IMR-90 (cell line): ENCODE measurements at regions not wholly inside any gene's neighbourhood (a gene's known extent, or its start where the extent isn't known, plus 50 kb on each side); places are given as distances from the start of the nearest gene placed in this dataset.

Source experiments
- ATAC-seq: fragments of 200-7000 bp; cut with Tn5 transposase; 2 replicates; pipeline ENCODE4 v1.9.1; 2020; ENCODE audit warnings: low read depth, mild to moderate bottlenecking, moderate library complexity
- BruUV-seq: library from RNA; stranded (reverse); fragments of 400-500 nt; replicated peaks from 2 replicates; lab custom pipeline; 2021; lab: Mats Ljungman, UMichigan
- CTCF ChIA-PET: fragments of 300-600 bp; formaldehyde crosslinking; extraction: SDS; loops from one replicate; lab custom pipeline; 2021; ENCODE audit warnings: antibody characterized with exemption; lab: Yijun Ruan, JAX
- POLR2A ChIA-PET: fragments of 300-600 bp; sonication (Branson Sonifier 250); formaldehyde crosslinking; loops from one replicate; lab custom pipeline; 2022; ENCODE audit warnings: antibody characterized with exemption; ENCODE audit not compliant: unreplicated experiment; lab: Charles Lee
- DNase-seq: peaks from one replicate; pipeline ENCODE4 v3.0.0; 2013
- H2AFZ ChIP-seq: replicated peaks from 2 replicates; pipeline ENCODE3; 2013; ENCODE audit warnings: low read length, mild to moderate bottlenecking; ENCODE audit not compliant: poor library complexity
- H2AK5ac ChIP-seq: 2 replicates; pipeline ENCODE4 v1.6.1; 2013; ENCODE audit warnings: low read depth, low read length, inconsistent platforms
- H2AK9ac ChIP-seq: replicated peaks from 2 replicates; pipeline ENCODE3; 2013; ENCODE audit warnings: mild to moderate bottlenecking, low read depth, low read length, moderate library complexity; ENCODE audit not compliant: poor library complexity
- H2BK120ac ChIP-seq: 2 replicates; pipeline ENCODE4 v1.6.1; 2013; ENCODE audit warnings: low read depth, low read length, inconsistent platforms
- H2BK15ac ChIP-seq: 3 replicates; pipeline ENCODE4 v1.6.1; 2013; ENCODE audit warnings: low read depth, low read length, inconsistent platforms
- H2BK20ac ChIP-seq: 2 replicates; pipeline ENCODE4 v1.6.1; 2013; ENCODE audit warnings: low read depth, mild to moderate bottlenecking, inconsistent platforms, low read length, moderate library complexity
- H2BK5ac ChIP-seq: 2 replicates; pipeline ENCODE4 v1.6.1; 2013; ENCODE audit warnings: mild to moderate bottlenecking, low read depth, low read length, inconsistent platforms; ENCODE audit not compliant: poor library complexity, severe bottlenecking
- H3K14ac ChIP-seq: replicated peaks from 2 replicates; pipeline ENCODE4 v1.6.1; 2013; ENCODE audit warnings: low read depth, low read length, inconsistent platforms
- H3K18ac ChIP-seq: 2 replicates; pipeline ENCODE4 v1.6.1; 2013; ENCODE audit warnings: low read depth, low read length, control low read depth
- H3K23ac ChIP-seq: 2 replicates; pipeline ENCODE4 v1.6.1; 2013; ENCODE audit warnings: low read depth, low read length, inconsistent platforms
- H3K27ac ChIP-seq: 2 replicates; pipeline ENCODE4 v1.5.1; 2013; ENCODE audit warnings: mild to moderate bottlenecking, control low read depth, low read length; ENCODE audit not compliant: insufficient read depth
- H3K27me3 ChIP-seq: 2 replicates; pipeline ENCODE4 v1.6.1; 2013; ENCODE audit warnings: low read length; ENCODE audit not compliant: control insufficient read depth, insufficient read depth
- H3K36me3 ChIP-seq: 2 replicates; pipeline ENCODE4 v1.6.1; 2013; ENCODE audit warnings: low read length, mixed read lengths; ENCODE audit not compliant: control insufficient read depth, insufficient read depth
- H3K4ac ChIP-seq: 2 replicates; pipeline ENCODE4 v1.6.1; 2013; ENCODE audit warnings: low read depth, low read length, inconsistent platforms
- H3K4me1 ChIP-seq: 2 replicates; pipeline ENCODE4 v1.6.1; 2013; ENCODE audit warnings: low read length, mixed read lengths; ENCODE audit not compliant: control insufficient read depth, insufficient read depth
- H3K4me2 ChIP-seq: 2 replicates; pipeline ENCODE4 v1.6.1; 2013; ENCODE audit warnings: low read depth, mild to moderate bottlenecking, control low read depth, low read length, moderate library complexity
- H3K4me3 ChIP-seq: 2 replicates; pipeline ENCODE4 v1.5.1; 2013; ENCODE audit warnings: low read depth, mild to moderate bottlenecking, control low read depth, low read length, moderate library complexity; ENCODE audit not compliant: insufficient read depth
- H3K56ac ChIP-seq: 2 replicates; pipeline ENCODE4 v1.6.1; 2013; ENCODE audit warnings: low read length, inconsistent platforms; ENCODE audit not compliant: insufficient read depth; ENCODE audit errors: extremely low read depth
- H3K79me1 ChIP-seq, 2 experiments: 2 replicates each; pipeline ENCODE4 v1.6.1; 2013; ENCODE audit warnings: low read length in 2 of 2, inconsistent platforms in 1 of 2, low read depth in 1 of 2
- H3K9ac ChIP-seq: 2 replicates; pipeline ENCODE4 v1.6.1; 2013; ENCODE audit warnings: low read depth, low read length, control low read depth
- H3K9me1 ChIP-seq: 2 replicates; pipeline ENCODE4 v1.6.1; 2013; ENCODE audit warnings: low read length, inconsistent platforms; ENCODE audit not compliant: insufficient read depth
- H3K9me3 ChIP-seq: 2 replicates; pipeline ENCODE4 v1.6.1; 2013; ENCODE audit warnings: low read length; ENCODE audit not compliant: control insufficient read depth, insufficient read depth
- H4K20me1 ChIP-seq: 2 replicates; pipeline ENCODE4 v1.6.1; 2013; ENCODE audit warnings: low read length, inconsistent platforms; ENCODE audit not compliant: insufficient read depth
- H4K5ac ChIP-seq: 2 replicates; pipeline ENCODE4 v1.6.1; 2013; ENCODE audit warnings: mild to moderate bottlenecking, low read depth, low read length, control low read depth
- H4K8ac ChIP-seq, 2 experiments: 2 replicates each; pipeline ENCODE4 v1.6.1; 2013; ENCODE audit warnings: low read depth in 2 of 2, low read length in 2 of 2, control low read depth in 1 of 2, inconsistent platforms in 1 of 2
- H4K91ac ChIP-seq: 2 replicates; pipeline ENCODE4 v1.6.1; 2013; ENCODE audit warnings: low read depth, low read length, inconsistent platforms; ENCODE audit not compliant: insufficient read depth
- BHLHE40 ChIP-seq: fragments of 150-350 bp; IDR thresholded peaks from 2 replicates; pipeline ENCODE4 v1.6.1; 2016; ENCODE audit warnings: mild to moderate bottlenecking, low read depth, low read length
- CEBPB ChIP-seq: IDR thresholded peaks from 2 replicates; pipeline ENCODE4 v1.6.1; 2012; ENCODE audit warnings: low read depth, low read length, improper control_type of control experiment
- CHD1 ChIP-seq: IDR thresholded peaks from 2 replicates; pipeline ENCODE4 v1.6.1; 2012; ENCODE audit warnings: low read depth, low read length, improper control_type of control experiment
- FOS ChIP-seq: fragments of 150-350 bp; IDR thresholded peaks from 2 replicates; pipeline ENCODE4 v1.6.1; 2016; ENCODE audit warnings: low read depth, low read length
- MAFK ChIP-seq: IDR thresholded peaks from 2 replicates; pipeline ENCODE4 v1.6.1; 2012; ENCODE audit warnings: low read depth, low read length, improper control_type of control experiment
- MAZ ChIP-seq: IDR thresholded peaks from 2 replicates; pipeline ENCODE4 v1.6.1; 2012; ENCODE audit warnings: low read depth, mild to moderate bottlenecking, low read length, improper control_type of control experiment, moderate library complexity, borderline replicate concordance
- MXI1 ChIP-seq: IDR thresholded peaks from 2 replicates; pipeline ENCODE4 v1.6.1; 2012; ENCODE audit warnings: low read depth, mild to moderate bottlenecking, low read length, moderate library complexity, borderline replicate concordance
- NFE2L2 ChIP-seq: fragments of 150-350 bp; IDR thresholded peaks from 2 replicates; pipeline ENCODE4 v1.6.1; 2016; ENCODE audit warnings: low read depth, mild to moderate bottlenecking, low read length
- POLR2A ChIP-seq: IDR thresholded peaks from 2 replicates; pipeline ENCODE4 v1.6.1; 2012; ENCODE audit warnings: mild to moderate bottlenecking, low read depth, low read length
- RAD21 ChIP-seq: IDR thresholded peaks from 2 replicates; pipeline ENCODE4 v1.6.1; 2012; ENCODE audit warnings: low read length, improper control_type of control experiment
- RCOR1 ChIP-seq: IDR thresholded peaks from 2 replicates; pipeline ENCODE4 v1.6.1; 2012; ENCODE audit warnings: mild to moderate bottlenecking, low read length, improper control_type of control experiment; ENCODE audit not compliant: insufficient replicate concordance
- RFX5 ChIP-seq: IDR thresholded peaks from 2 replicates; pipeline ENCODE4 v1.8.0; 2012; ENCODE audit warnings: low read depth, mild to moderate bottlenecking, low read length, moderate library complexity
- SMC3 ChIP-seq: fragments of 150-350 bp; IDR thresholded peaks from 2 replicates; pipeline ENCODE4 v1.6.1; 2016; ENCODE audit warnings: low read depth, mild to moderate bottlenecking, antibody characterized with exemption, low read length, moderate library complexity
- WGBS, 2 experiments: methylation state at CpG; one replicate each; pipeline versions ENCODE4 v1.1.5 to v1.1.7; 2013; ENCODE audit warnings: missing lambda C conversion rate in 2 of 2; ENCODE audit not compliant: insufficient read length in 1 of 2; ENCODE audit errors: extremely low coverage in 2 of 2; 5-methylcytosine and 5-hydroxymethylcytosine counted together
- dilution Hi-C: fragments of 300-500 bp; cut with HindIII; formaldehyde crosslinking; loops from one replicate; pipeline ENCODE4 v1.14.3; 2018; ENCODE audit warnings: low sequenced_read_pairs; ENCODE audit not compliant: unreplicated experiment
- in situ Hi-C: fragments of 300-500 bp; cut with MboI; formaldehyde crosslinking; loops from 3 replicates; pipeline ENCODE4 v1.14.3; 2019; ENCODE audit warnings: low sequenced_read_pairs, inconsistent platforms, mixed read lengths
- intact Hi-C: fragments of 100-400 bp; cut with micrococcal nuclease; formaldehyde crosslinking; loops from 2 replicates; pipeline ENCODE4 v1.10.0; 2022
- TF ChIP-seq, protein P1 (sequence below): fragments of 150-350 bp; IDR thresholded peaks from 2 replicates; pipeline ENCODE4 v1.6.1; 2016; ENCODE audit warnings: low read depth, mild to moderate bottlenecking, low read length, moderate library complexity, borderline replicate concordance
- TF ChIP-seq, protein P2 (sequence below): fragments of 150-350 bp; IDR thresholded peaks from 2 replicates; pipeline ENCODE4 v1.6.1; 2017; ENCODE audit warnings: mild to moderate bottlenecking, antibody characterized with exemption, low read length, low read depth
- TF ChIP-seq, protein P3 (sequence below): conservative IDR thresholded peaks from 2 replicates; pipeline ENCODE4 v1.5.1; 2012; ENCODE audit warnings: mild to moderate bottlenecking, low read depth, low read length, improper control_type of control experiment

DNA sequence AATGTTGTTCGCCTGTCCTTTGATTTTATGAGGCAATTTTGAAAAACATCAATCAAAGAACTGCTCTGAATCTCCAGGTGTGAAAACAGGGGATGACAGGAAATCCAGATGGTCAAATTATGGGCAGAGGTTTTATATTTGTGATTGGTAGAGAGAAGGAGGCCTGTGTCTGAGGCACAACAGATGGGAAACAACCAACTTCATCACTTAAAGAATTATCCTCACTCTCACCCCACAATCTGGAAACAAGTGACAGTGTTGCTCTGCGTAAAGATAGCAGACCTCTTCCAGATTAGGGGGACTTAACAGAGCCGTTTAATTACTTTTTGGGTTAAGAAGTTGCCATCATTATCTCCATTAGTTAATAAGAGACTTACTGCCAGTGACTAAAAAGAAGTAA, 64.1 kb upstream of the EGLN3 start:
- Histone ChIP-seq H3K9ac (no peak overlapping the region), H3K79me1 (no peaks in the 10 kb centered on the region), H3K27me3 (peaks cover 2% of the 10 kb centered on the region; the same call in 1 of the 2 replicates), H4K5ac (no peak overlapping the region), H3K36me3 (no peaks in the 10 kb centered on the region), H4K8ac (no peak overlapping the region), H2BK120ac (no peak overlapping the region), H2AFZ (no peak overlapping the region), H2BK5ac (no peak overlapping the region), H3K4me3 (no peak overlapping the region), H3K27ac (no peak overlapping the region), H3K4me2 (no peak overlapping the region), H2AK5ac (no peak overlapping the region), H4K20me1 (no peaks in the 10 kb centered on the region), H3K9me1 (no peaks in the 10 kb centered on the region), H3K18ac (no peak overlapping the region), H3K56ac (no peak overlapping the region), H3K23ac (no peak overlapping the region), H3K4me1 (no peaks in the 10 kb centered on the region), H2BK15ac (no peak overlapping the region), H2BK20ac (no peak overlapping the region), H3K4ac (no peak overlapping the region), H3K9me3 (no peaks in the 10 kb centered on the region), H3K14ac (no peak overlapping the region), H2AK9ac (no peak overlapping the region), H4K91ac (no peak overlapping the region)
- dilution Hi-C loops: no loop called here
- in situ Hi-C loops: no loop called here
- TF ChIP-seq POLR2A: no peak
- TF ChIP-seq CHD1: no peak
- TF ChIP-seq RAD21: no peak
- TF ChIP-seq, protein P1, sequence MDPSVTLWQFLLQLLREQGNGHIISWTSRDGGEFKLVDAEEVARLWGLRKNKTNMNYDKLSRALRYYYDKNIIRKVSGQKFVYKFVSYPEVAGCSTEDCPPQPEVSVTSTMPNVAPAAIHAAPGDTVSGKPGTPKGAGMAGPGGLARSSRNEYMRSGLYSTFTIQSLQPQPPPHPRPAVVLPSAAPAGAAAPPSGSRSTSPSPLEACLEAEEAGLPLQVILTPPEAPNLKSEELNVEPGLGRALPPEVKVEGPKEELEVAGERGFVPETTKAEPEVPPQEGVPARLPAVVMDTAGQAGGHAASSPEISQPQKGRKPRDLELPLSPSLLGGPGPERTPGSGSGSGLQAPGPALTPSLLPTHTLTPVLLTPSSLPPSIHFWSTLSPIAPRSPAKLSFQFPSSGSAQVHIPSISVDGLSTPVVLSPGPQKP: no peak
- TF ChIP-seq, protein P2, sequence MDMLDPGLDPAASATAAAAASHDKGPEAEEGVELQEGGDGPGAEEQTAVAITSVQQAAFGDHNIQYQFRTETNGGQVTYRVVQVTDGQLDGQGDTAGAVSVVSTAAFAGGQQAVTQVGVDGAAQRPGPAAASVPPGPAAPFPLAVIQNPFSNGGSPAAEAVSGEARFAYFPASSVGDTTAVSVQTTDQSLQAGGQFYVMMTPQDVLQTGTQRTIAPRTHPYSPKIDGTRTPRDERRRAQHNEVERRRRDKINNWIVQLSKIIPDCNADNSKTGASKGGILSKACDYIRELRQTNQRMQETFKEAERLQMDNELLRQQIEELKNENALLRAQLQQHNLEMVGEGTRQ: no peak
- no peak for TF ChIP-seq CEBPB
- no peak for TF ChIP-seq RCOR1
- TF ChIP-seq MAZ: no peak
- no peak for TF ChIP-seq FOS
- TF ChIP-seq MXI1: no peak
- no peak for TF ChIP-seq NFE2L2
- no peak for TF ChIP-seq BHLHE40
- TF ChIP-seq RFX5: no peak
- no peak for TF ChIP-seq SMC3
- TF ChIP-seq, protein P3, sequence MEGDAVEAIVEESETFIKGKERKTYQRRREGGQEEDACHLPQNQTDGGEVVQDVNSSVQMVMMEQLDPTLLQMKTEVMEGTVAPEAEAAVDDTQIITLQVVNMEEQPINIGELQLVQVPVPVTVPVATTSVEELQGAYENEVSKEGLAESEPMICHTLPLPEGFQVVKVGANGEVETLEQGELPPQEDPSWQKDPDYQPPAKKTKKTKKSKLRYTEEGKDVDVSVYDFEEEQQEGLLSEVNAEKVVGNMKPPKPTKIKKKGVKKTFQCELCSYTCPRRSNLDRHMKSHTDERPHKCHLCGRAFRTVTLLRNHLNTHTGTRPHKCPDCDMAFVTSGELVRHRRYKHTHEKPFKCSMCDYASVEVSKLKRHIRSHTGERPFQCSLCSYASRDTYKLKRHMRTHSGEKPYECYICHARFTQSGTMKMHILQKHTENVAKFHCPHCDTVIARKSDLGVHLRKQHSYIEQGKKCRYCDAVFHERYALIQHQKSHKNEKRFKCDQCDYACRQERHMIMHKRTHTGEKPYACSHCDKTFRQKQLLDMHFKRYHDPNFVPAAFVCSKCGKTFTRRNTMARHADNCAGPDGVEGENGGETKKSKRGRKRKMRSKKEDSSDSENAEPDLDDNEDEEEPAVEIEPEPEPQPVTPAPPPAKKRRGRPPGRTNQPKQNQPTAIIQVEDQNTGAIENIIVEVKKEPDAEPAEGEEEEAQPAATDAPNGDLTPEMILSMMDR: no peak
- TF ChIP-seq MAFK: no peak
- ChIA-PET POLR2A (no interaction called here), CTCF (no interaction called here)
- intact Hi-C loops: no loop called here
- WGBS, 2 experiments: 20% methylated on average over 1 of the region's 3 CpGs; no CpG with 5 or more reads in 1 of the 2 experiments
- ATAC-seq: no peak
- DNase-seq: no peak
- no TSS peak for BruUV-seq
